ENCODE measurements at regions not wholly inside any gene's neighbourhood (a gene's known extent, or its start where the extent isn't known, plus 50 kb on each side); places are given as distances from the start of the nearest gene placed in this dataset.

DNA sequence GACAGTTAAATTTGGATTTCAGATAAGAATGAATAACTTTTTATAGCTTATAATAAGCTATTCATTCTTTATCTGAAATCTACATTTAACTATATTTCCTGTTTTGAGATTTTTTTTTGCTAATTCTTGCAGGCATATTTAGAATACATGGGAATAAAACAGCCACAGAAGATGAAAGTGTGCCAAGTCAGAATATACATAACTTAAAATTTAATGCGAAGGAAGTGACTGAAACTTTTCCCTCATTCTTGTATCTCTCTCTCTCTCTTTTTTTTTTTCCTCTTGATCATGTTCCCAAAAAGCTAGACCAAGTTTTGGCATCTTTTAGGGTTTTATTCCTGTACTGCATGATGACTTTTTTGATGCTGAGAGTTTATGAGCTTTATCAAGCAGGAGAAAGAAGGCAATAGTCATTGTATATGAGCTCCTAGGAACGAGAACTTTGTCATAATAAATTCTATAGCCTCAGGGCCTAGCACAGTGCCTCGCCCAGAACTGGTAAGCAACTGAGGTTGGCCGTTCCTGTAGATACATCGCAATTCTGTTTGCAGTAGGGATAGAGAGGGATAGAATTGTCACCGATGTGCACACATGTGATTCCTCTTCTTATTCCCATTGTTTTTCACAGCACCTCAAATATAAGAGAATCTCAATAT, 205.2 kb downstream of the MYLK4 start:
- H3K36me3 ChIP-seq (ENCODE audit: control insufficient read depth, insufficient read depth, low read length) = no peaks in the 10 kb centered on the region
- no peak overlapping the region for H3K27ac ChIP-seq (ENCODE audit: low read length)
- H3K9me3 ChIP-seq (ENCODE audit: control insufficient read depth, insufficient read depth, low read length) = no peaks in the 10 kb centered on the region
- DNase-seq (no peak), ATAC-seq (no peak)
- Mint-ChIP-seq H3K27ac (no peak overlapping the region), H3K9me3 (no peaks in the 10 kb centered on the region), H3K27me3 (ENCODE audit: low read depth in 2 of 2) (peaks cover 36 to 68% of the 10 kb centered on the region in 2 donors), H3K4me3 (no peak overlapping the region), H3K36me3 (no peaks in the 10 kb centered on the region), H3K4me1 (peaks cover 19 to 26% of the 10 kb centered on the region in 2 donors)
- H3K27me3 ChIP-seq (ENCODE audit: control insufficient read depth, insufficient read depth, low read length) = peaks cover 16% of the 10 kb centered on the region
- H3K4me3 ChIP-seq (ENCODE audit: low read length) = no peak overlapping the region
- H3K4me1 ChIP-seq (ENCODE audit: control insufficient read depth, insufficient read depth, low read length) = peaks cover 20% of the 10 kb centered on the region
- TF ChIP-seq, protein P1, sequence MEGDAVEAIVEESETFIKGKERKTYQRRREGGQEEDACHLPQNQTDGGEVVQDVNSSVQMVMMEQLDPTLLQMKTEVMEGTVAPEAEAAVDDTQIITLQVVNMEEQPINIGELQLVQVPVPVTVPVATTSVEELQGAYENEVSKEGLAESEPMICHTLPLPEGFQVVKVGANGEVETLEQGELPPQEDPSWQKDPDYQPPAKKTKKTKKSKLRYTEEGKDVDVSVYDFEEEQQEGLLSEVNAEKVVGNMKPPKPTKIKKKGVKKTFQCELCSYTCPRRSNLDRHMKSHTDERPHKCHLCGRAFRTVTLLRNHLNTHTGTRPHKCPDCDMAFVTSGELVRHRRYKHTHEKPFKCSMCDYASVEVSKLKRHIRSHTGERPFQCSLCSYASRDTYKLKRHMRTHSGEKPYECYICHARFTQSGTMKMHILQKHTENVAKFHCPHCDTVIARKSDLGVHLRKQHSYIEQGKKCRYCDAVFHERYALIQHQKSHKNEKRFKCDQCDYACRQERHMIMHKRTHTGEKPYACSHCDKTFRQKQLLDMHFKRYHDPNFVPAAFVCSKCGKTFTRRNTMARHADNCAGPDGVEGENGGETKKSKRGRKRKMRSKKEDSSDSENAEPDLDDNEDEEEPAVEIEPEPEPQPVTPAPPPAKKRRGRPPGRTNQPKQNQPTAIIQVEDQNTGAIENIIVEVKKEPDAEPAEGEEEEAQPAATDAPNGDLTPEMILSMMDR (IDR thresholded peaks at IDR 0.05) = no peak
- intact Hi-C loops (cut with micrococcal nuclease) = no loop called here
- WGBS (ENCODE audit: insufficient coverage) = 82% methylated on average over 5 of the region's 6 CpGs

DNA sequence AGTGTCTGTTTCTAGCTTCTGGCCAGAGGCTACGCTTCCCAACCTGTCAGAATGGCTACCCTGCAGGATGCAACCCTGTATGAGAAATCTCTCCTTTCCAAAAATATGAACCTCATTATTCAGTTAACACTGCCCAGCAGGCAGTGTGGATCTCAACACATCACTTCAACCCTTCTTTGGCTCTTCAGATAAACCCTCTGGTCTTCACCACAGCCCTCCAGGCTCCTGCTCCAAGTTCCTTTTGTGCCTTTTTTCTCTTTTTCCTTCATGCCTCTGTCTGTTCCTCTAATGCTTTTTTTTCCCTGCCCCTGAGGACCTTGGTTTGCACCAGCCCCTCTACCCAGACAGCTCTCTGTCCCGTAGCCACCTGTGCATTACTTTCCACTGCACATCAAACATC, 207.4 kb downstream of the MYLK4 start:
- Histone ChIP-seq H3K9me3 (ENCODE audit: control insufficient read depth, insufficient read depth, low read length) (no peaks in the 10 kb centered on the region), H3K27me3 (ENCODE audit: control insufficient read depth, insufficient read depth, low read length) (peaks cover 22% of the 10 kb centered on the region), H3K36me3 (ENCODE audit: control insufficient read depth, insufficient read depth, low read length) (no peaks in the 10 kb centered on the region), H3K27ac (ENCODE audit: low read length) (no peak overlapping the region), H3K4me1 (ENCODE audit: control insufficient read depth, insufficient read depth, low read length) (peaks cover 20% of the 10 kb centered on the region), H3K4me3 (ENCODE audit: low read length) (no peak overlapping the region)
- Mint-ChIP-seq H3K27me3 (ENCODE audit: low read depth in 2 of 2) (peaks cover 42 to 74% of the 10 kb centered on the region in 2 donors), H3K27ac (peak overlapping the region in 1 of 2 donors; percentile 58), H3K4me3 (peak overlapping the region; percentile 65), H3K4me1 (peaks cover 19 to 26% of the 10 kb centered on the region in 2 donors), H3K9me3 (no peaks in the 10 kb centered on the region), H3K36me3 (no peaks in the 10 kb centered on the region)
- ATAC-seq (peak in 2 of 3 donors; percentile 16 to 17), DNase-seq (no peak)
- intact Hi-C loops (cut with micrococcal nuclease) = no loop called here
- TF ChIP-seq, protein P1 (IDR thresholded peaks at IDR 0.05) = no peak
- WGBS (ENCODE audit: insufficient coverage) = 78% methylated on average over 2 of the region's 2 CpGs

DNA sequence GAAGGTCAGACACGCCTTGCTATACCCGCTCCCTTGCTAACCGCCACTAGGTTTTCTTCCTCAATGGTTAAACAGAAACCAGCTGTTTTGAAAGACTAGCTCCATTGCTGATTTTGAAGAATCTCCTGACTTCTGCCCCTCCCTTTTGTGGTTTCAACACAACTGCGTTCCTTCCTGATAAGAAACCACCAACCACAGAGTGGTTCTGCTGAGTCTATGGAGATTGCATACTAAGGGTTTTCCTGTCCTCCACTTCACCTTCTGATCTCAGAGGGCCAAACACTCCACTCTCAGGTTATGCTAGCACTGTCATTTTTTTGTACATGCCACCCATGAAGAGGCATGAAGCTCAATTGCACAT, 207.9 kb downstream of the MYLK4 start:
- DNase-seq = peak in 1 of 2 donors; percentile 74
- no peaks in the 10 kb centered on the region for H3K9me3 Mint-ChIP-seq
- H3K4me1 Mint-ChIP-seq = peaks cover 19 to 26% of the 10 kb centered on the region in 2 donors
- TF ChIP-seq, protein P1 (IDR thresholded peaks at IDR 0.05) = no peak
- H3K36me3 Mint-ChIP-seq = no peaks in the 10 kb centered on the region
- H3K4me1 ChIP-seq (ENCODE audit: control insufficient read depth, insufficient read depth, low read length) = peaks cover 20% of the 10 kb centered on the region
- H3K4me3 ChIP-seq (ENCODE audit: low read length) = no peak overlapping the region
- intact Hi-C loops (cut with micrococcal nuclease) = no loop called here
- no peak overlapping the region for H3K27ac ChIP-seq (ENCODE audit: low read length)
- H3K27ac Mint-ChIP-seq = peak overlapping the region in 1 of 2 donors; percentile 58
- 0% methylated on average over 4 of the region's 4 CpGs for WGBS (ENCODE audit: insufficient coverage)
- H3K4me3 Mint-ChIP-seq = peak overlapping the region; percentile 65
- peak; percentile 61 to 85 (median 81) for ATAC-seq
- H3K27me3 ChIP-seq (ENCODE audit: control insufficient read depth, insufficient read depth, low read length) = peaks cover 22% of the 10 kb centered on the region
- H3K27me3 Mint-ChIP-seq (ENCODE audit: low read depth in 2 of 2) = peaks cover 47 to 74% of the 10 kb centered on the region in 2 donors
- H3K36me3 ChIP-seq (ENCODE audit: control insufficient read depth, insufficient read depth, low read length) = no peaks in the 10 kb centered on the region
- H3K9me3 ChIP-seq (ENCODE audit: control insufficient read depth, insufficient read depth, low read length) = no peaks in the 10 kb centered on the region

Data from natural killer cell (primary cell).